ENCODE measurements at regions not wholly inside any gene's neighbourhood (a gene's known extent, or its start where the extent isn't known, plus 50 kb on each side); places are given as distances from the start of the nearest gene placed in this dataset.

GRCh38 chr2:150817422-150817821 is 330.0 kb upstream of the RND3 start:
- H3K4me1 Mint-ChIP-seq, result no peaks in the 10 kb centered on the region
- H3K4me3 Mint-ChIP-seq, result no peak overlapping the region
- H3K23me2 ChIP-seq (ENCODE audit: insufficient read length, low read depth, low read length, poor library complexity, severe bottlenecking), result no peaks in the 10 kb centered on the region
- no peak overlapping the region for H3K4me2 ChIP-seq (ENCODE audit: insufficient read depth, insufficient read length, low read length)
- H2BK20ac ChIP-seq (ENCODE audit: low read depth, low read length, poor library complexity, severe bottlenecking), result no peak overlapping the region
- no peak overlapping the region for H4K5ac ChIP-seq (ENCODE audit: insufficient read length, low read depth, low read length)
- H2BK120ac ChIP-seq (ENCODE audit: low read depth, low read length, poor library complexity, severe bottlenecking), result no peak overlapping the region
- no peak for TF ChIP-seq CTCF (conservative IDR thresholded peaks at IDR 0.05)
- no peak overlapping the region for H4K91ac ChIP-seq (ENCODE audit: insufficient read length, low read depth, low read length)
- WGBS (ENCODE audit: extremely low coverage, insufficient read length, low lambda C conversion rate), result no CpG with 5 or more reads among the region's 2 CpGs
- H3K79me1 ChIP-seq (ENCODE audit: insufficient read depth, low read depth, low read length, poor library complexity, severe bottlenecking), result no peaks in the 10 kb centered on the region
- no peak overlapping the region for H2BK12ac ChIP-seq (ENCODE audit: insufficient read length, low read depth, low read length)
- H3K18ac ChIP-seq (ENCODE audit: insufficient read length, low read depth, low read length), result no peak overlapping the region
- H3T11ph ChIP-seq (ENCODE audit: low read length), result no peak overlapping the region
- no peaks in the 10 kb centered on the region for H3K27me3 ChIP-seq (ENCODE audit: insufficient read depth, low read length)
- no peak overlapping the region for H3K56ac ChIP-seq (ENCODE audit: insufficient read length, low read depth, low read length)
- H2AK5ac ChIP-seq (ENCODE audit: insufficient read length, low read length), result no peak overlapping the region
- H3K36me3 Mint-ChIP-seq (ENCODE audit: insufficient read depth in 1 of 3, low read depth in 3 of 3), result peaks cover 0 to 2% (median 0%) of the 10 kb centered on the region in 3 experiments; a peak in 2 of 7 replicates
- no peak overlapping the region for H2AFZ ChIP-seq (ENCODE audit: low read length)
- H3K9me3 ChIP-seq (ENCODE audit: control insufficient read depth, low read depth, low read length), result no peaks in the 10 kb centered on the region
- no peaks in the 10 kb centered on the region for H3K27me3 Mint-ChIP-seq (ENCODE audit: low read depth)
- H2BK5ac ChIP-seq (ENCODE audit: insufficient read length, low read length), result no peak overlapping the region
- no peaks in the 10 kb centered on the region for H3K4me1 ChIP-seq (ENCODE audit: insufficient read depth, low read length)
- no peaks in the 10 kb centered on the region for H4K20me1 ChIP-seq (ENCODE audit: control insufficient read depth, insufficient read depth, insufficient read length)
- no peak overlapping the region for H3K27ac Mint-ChIP-seq
- DNase-seq, result no peak
- no peak overlapping the region for H3K9ac ChIP-seq (ENCODE audit: extremely low read depth, insufficient read length, low read length)
- no peak overlapping the region for H2BK15ac ChIP-seq (ENCODE audit: low read depth, low read length)
- H3K27ac ChIP-seq (ENCODE audit: insufficient read length, low read depth, low read length), result no peak overlapping the region
- no peak overlapping the region for H3K23ac ChIP-seq (ENCODE audit: insufficient read length, low read depth, low read length)
- H3K9me3 Mint-ChIP-seq, result no peaks in the 10 kb centered on the region
- H4K8ac ChIP-seq (replicated peaks; ENCODE audit: insufficient read length, low read depth, low read length), result no peak overlapping the region
- H3K4ac ChIP-seq (ENCODE audit: low read depth, low read length), result no peak overlapping the region
- H3K79me2 ChIP-seq (ENCODE audit: insufficient read depth, low read length), result no peaks in the 10 kb centered on the region
- H3K14ac ChIP-seq (ENCODE audit: insufficient read depth, low read length), result no peak overlapping the region

Measured in H9 (cell line).